GM23338 (cell line): ENCODE measurements at regions not wholly inside any gene's neighbourhood (a gene's known extent, or its start where the extent isn't known, plus 50 kb on each side); places are given as distances from the start of the nearest gene placed in this dataset.

ENCODE experiments used
- ATAC-seq: fragments of 200-7000 bp; cut with Tn5 transposase; 3 replicates; pipeline ENCODE4 v1.9.1; 2020
- DNase-seq: peaks from one replicate; pipeline ENCODE4 v3.0.0-alpha.2; 2015; ENCODE audit warnings: low spot score
- H2AFZ ChIP-seq: fragments of 200-600 bp; sonication (generic); 2 replicates; pipeline ENCODE4 v1.8.0; 2016; ENCODE audit warnings: antibody characterized with exemption, mild to moderate bottlenecking, moderate library complexity
- H3F3A ChIP-seq: fragments of 200-600 bp; sonication (generic); replicated peaks from 2 replicates; pipeline ENCODE4 v1.8.0; 2017; ENCODE audit warnings: antibody characterized with exemption, mixed run types, low read depth
- H3K27ac ChIP-seq: fragments of 200-600 bp; sonication (generic); 2 replicates; pipeline ENCODE4 v1.6.1; 2016; ENCODE audit warnings: low read depth
- H3K27me3 ChIP-seq: fragments of 200-600 bp; sonication (generic); 2 replicates; pipeline ENCODE4 v1.8.0; 2016; ENCODE audit warnings: mild to moderate bottlenecking, mixed run types, moderate library complexity; ENCODE audit not compliant: insufficient read depth
- H3K36me3 ChIP-seq: fragments of 200-600 bp; sonication (generic); 2 replicates; pipeline ENCODE4 v1.8.0; 2016; ENCODE audit warnings: mild to moderate bottlenecking; ENCODE audit not compliant: insufficient read depth
- H3K4me1 ChIP-seq: fragments of 200-600 bp; sonication (generic); 2 replicates; pipeline ENCODE4 v1.8.0; 2016; ENCODE audit warnings: mild to moderate bottlenecking, moderate library complexity; ENCODE audit not compliant: insufficient read depth
- H3K4me2 ChIP-seq: fragments of 200-600 bp; sonication (generic); 2 replicates; pipeline ENCODE4 v1.7.1; 2017; ENCODE audit warnings: mixed run types
- H3K4me3 ChIP-seq: fragments of 200-600 bp; sonication (generic); 2 replicates; pipeline ENCODE4 v1.6.1; 2016; ENCODE audit warnings: mixed run types
- H3K79me2 ChIP-seq: fragments of 200-600 bp; sonication (generic); replicated peaks from 2 replicates; pipeline ENCODE4 v1.8.0; 2017; ENCODE audit warnings: mild to moderate bottlenecking; ENCODE audit not compliant: insufficient read depth
- H3K9me2 ChIP-seq: fragments of 200-600 bp; sonication (generic); 2 replicates; pipeline ENCODE4 v1.8.0; 2017; ENCODE audit not compliant: insufficient read depth
- H4K20me1 ChIP-seq: fragments of 200-600 bp; sonication (generic); replicated peaks from 2 replicates; pipeline ENCODE4 v1.8.0; 2017; ENCODE audit warnings: mild to moderate bottlenecking; ENCODE audit not compliant: insufficient read depth
- H3K27ac Mint-ChIP-seq: 2 replicates; pipeline ENCODE4 v1.8.0; 2020; ENCODE audit warnings: inconsistent platforms, mild to moderate bottlenecking, moderate library complexity, mixed read lengths
- H3K27me3 Mint-ChIP-seq: 3 replicates; pipeline ENCODE4 v1.8.0; 2022; ENCODE audit warnings: low read depth, mild to moderate bottlenecking, moderate library complexity, mixed read lengths, inconsistent platforms; ENCODE audit not compliant: insufficient read depth, poor library complexity
- H3K36me3 Mint-ChIP-seq: 3 replicates; pipeline ENCODE4 v1.8.0; 2021; ENCODE audit warnings: low read depth, mild to moderate bottlenecking, inconsistent platforms, moderate library complexity, mixed read lengths
- H3K4me1 Mint-ChIP-seq: 3 replicates; pipeline ENCODE4 v1.8.0; 2020; ENCODE audit warnings: mild to moderate bottlenecking, inconsistent platforms, mixed read lengths
- H3K4me3 Mint-ChIP-seq: 3 replicates; pipeline ENCODE4 v1.8.0; 2021; ENCODE audit warnings: moderate library complexity, mild to moderate bottlenecking, inconsistent platforms, mixed read lengths
- H3K9me3 Mint-ChIP-seq: 3 replicates; pipeline ENCODE4 v1.8.0; 2020; ENCODE audit warnings: moderate library complexity, mild to moderate bottlenecking, inconsistent platforms, mixed read lengths
- CREB1 ChIP-seq: fragments of 250-450 bp; sonication (Bioruptor Pico); IDR thresholded peaks from 2 replicates; pipeline ENCODE4 v1.5.0; 2020; ENCODE audit warnings: low read depth, mild to moderate bottlenecking, moderate library complexity
- JUNB ChIP-seq: IDR thresholded peaks from one replicate; pipeline ENCODE4 v1.6.1; 2016; ENCODE audit warnings: antibody characterized with exemption; ENCODE audit not compliant: unreplicated experiment
- ZNF114 ChIP-seq: fragments of 250-450 bp; sonication (Bioruptor Pico); IDR thresholded peaks from 2 replicates; pipeline ENCODE4 v1.5.0; 2020; ENCODE audit warnings: mild to moderate bottlenecking, moderate library complexity
- ZNF331 ChIP-seq: fragments of 250-450 bp; sonication (Bioruptor Pico); IDR thresholded peaks from 2 replicates; pipeline ENCODE4 v1.5.0; 2020; ENCODE audit warnings: low read depth, mild to moderate bottlenecking, moderate library complexity
- TF ChIP-seq, protein P1 (sequence below): fragments of 250-450 bp; sonication (Bioruptor Pico); IDR thresholded peaks from 2 replicates; pipeline ENCODE4 v1.5.0; 2020; ENCODE audit warnings: mild to moderate bottlenecking, moderate library complexity

DNA sequence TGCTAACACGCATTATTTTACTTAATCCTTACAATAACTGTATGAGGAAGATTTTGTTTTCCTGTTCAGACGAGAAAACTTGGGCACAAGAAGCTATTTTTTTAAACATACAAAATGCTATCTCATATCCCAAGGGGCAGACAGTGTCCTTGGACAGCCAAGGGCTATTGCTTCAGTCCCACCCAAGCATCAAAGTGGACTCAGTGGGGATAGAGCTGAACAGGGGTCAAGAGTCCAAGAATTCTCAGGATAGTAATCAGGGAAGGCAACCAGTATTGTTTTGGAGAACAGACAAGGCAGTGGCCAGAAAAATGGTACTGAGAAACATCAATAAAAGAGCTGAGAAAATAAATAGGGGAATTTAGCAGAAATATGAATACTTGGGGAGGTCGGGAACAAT lies 465.7 kb downstream of the PLPP3 start (continued):
- TF ChIP-seq, protein P1, sequence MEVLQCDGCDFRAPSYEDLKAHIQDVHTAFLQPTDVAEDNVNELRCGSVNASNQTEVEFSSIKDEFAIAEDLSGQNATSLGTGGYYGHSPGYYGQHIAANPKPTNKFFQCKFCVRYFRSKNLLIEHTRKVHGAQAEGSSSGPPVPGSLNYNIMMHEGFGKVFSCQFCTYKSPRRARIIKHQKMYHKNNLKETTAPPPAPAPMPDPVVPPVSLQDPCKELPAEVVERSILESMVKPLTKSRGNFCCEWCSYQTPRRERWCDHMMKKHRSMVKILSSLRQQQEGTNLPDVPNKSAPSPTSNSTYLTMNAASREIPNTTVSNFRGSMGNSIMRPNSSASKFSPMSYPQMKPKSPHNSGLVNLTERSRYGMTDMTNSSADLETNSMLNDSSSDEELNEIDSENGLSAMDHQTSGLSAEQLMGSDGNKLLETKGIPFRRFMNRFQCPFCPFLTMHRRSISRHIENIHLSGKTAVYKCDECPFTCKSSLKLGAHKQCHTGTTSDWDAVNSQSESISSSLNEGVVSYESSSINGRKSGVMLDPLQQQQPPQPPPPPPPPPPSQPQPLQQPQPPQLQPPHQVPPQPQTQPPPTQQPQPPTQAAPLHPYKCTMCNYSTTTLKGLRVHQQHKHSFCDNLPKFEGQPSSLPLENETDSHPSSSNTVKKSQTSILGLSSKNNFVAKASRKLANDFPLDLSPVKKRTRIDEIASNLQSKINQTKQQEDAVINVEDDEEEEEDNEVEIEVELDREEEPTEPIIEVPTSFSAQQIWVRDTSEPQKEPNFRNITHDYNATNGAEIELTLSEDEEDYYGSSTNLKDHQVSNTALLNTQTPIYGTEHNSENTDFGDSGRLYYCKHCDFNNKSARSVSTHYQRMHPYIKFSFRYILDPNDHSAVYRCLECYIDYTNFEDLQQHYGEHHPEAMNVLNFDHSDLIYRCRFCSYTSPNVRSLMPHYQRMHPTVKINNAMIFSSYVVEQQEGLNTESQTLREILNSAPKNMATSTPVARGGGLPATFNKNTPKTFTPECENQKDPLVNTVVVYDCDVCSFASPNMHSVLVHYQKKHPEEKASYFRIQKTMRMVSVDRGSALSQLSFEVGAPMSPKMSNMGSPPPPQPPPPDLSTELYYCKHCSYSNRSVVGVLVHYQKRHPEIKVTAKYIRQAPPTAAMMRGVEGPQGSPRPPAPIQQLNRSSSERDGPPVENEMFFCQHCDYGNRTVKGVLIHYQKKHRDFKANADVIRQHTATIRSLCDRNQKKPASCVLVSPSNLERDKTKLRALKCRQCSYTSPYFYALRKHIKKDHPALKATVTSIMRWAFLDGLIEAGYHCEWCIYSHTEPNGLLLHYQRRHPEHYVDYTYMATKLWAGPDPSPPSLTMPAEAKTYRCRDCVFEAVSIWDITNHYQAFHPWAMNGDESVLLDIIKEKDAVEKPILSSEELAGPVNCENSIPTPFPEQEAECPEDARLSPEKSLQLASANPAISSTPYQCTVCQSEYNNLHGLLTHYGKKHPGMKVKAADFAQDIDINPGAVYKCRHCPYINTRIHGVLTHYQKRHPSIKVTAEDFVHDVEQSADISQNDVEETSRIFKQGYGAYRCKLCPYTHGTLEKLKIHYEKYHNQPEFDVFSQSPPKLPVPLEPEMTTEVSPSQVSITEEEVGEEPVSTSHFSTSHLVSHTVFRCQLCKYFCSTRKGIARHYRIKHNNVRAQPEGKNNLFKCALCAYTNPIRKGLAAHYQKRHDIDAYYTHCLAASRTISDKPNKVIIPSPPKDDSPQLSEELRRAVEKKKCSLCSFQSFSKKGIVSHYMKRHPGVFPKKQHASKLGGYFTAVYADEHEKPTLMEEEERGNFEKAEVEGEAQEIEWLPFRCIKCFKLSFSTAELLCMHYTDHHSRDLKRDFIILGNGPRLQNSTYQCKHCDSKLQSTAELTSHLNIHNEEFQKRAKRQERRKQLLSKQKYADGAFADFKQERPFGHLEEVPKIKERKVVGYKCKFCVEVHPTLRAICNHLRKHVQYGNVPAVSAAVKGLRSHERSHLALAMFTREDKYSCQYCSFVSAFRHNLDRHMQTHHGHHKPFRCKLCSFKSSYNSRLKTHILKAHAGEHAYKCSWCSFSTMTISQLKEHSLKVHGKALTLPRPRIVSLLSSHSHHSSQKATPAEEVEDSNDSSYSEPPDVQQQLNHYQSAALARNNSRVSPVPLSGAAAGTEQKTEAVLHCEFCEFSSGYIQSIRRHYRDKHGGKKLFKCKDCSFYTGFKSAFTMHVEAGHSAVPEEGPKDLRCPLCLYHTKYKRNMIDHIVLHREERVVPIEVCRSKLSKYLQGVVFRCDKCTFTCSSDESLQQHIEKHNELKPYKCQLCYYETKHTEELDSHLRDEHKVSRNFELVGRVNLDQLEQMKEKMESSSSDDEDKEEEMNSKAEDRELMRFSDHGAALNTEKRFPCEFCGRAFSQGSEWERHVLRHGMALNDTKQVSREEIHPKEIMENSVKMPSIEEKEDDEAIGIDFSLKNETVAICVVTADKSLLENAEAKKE, result no peak
- TF ChIP-seq CREB1 (CRISPR knock-in tag) (no peak), JUNB (no peak)

DNA sequence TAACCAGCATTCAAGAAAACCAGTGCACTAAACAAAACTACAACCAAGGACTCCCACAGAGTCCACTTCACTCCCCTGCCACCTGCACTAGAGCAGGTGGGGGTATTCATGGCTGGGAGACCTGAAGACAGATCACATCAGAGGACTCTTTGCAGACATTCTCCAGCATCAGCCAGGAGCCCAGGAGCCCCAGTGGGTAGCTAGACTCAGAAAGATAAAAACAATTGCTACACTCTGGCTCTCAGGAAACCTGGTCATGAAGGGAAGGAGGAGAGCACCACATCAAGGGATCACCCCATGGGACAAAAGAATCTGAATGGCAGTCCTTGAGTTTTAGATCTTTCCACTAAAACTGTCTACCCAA lies 472.1 kb downstream of the PLPP3 start:
- Histone ChIP-seq H3F3A (no peaks in the 10 kb centered on the region), H3K4me3 (no peak overlapping the region), H3K36me3 (0 out of 2 replicates have a peak, but pooled peaks cover 6% of the 10 kb centered on the region), H4K20me1 (no peaks in the 10 kb centered on the region), H3K79me2 (no peaks in the 10 kb centered on the region), H3K4me2 (no peak overlapping the region), H3K4me1 (no peaks in the 10 kb centered on the region), H2AFZ (no peak overlapping the region), H3K27ac (no peak overlapping the region), H3K9me2 (peaks cover 5% of the 10 kb centered on the region; the same call in 1 of the 2 replicates), H3K27me3 (no peaks in the 10 kb centered on the region)
- no peak overlapping the region for H3K27ac Mint-ChIP-seq
- H3K9me3 Mint-ChIP-seq, result peaks cover 24% of the 10 kb centered on the region; the same call in 2 of the 3 replicates
- H3K4me1 Mint-ChIP-seq, result no peaks in the 10 kb centered on the region
- DNase-seq (no peak), ATAC-seq (no peak)
- peaks cover 4% of the 10 kb centered on the region; the same call in 1 of the 3 replicates for H3K36me3 Mint-ChIP-seq
- no peak overlapping the region for H3K4me3 Mint-ChIP-seq
- peaks cover 3% of the 10 kb centered on the region for H3K27me3 Mint-ChIP-seq
- TF ChIP-seq ZNF331, result no peak
- no peak for TF ChIP-seq ZNF114 (CRISPR knock-in tag)
